ENCODE measurements at regions not wholly inside any gene's neighbourhood (a gene's known extent, or its start where the extent isn't known, plus 50 kb on each side); places are given as distances from the start of the nearest gene placed in this dataset.

- Histone ChIP-seq H3K36me3 (ENCODE audit: control insufficient read depth, insufficient read depth, low read length) (no peaks in the 10 kb centered on the region), H3K4me2 (ENCODE audit: insufficient read depth, low read length) (no peak overlapping the region), H3K79me2 (ENCODE audit: control insufficient read depth, insufficient read depth, low read length) (no peaks in the 10 kb centered on the region), H2AFZ (ENCODE audit: low read depth, low read length) (no peak overlapping the region), H3K9me1 (ENCODE audit: control insufficient read depth, insufficient read depth, low read length) (no peaks in the 10 kb centered on the region), H3K27ac (ENCODE audit: extremely low read depth, low read depth, low read length) (no peak overlapping the region), H3K4me3 (no peak overlapping the region), H3K27me3 (ENCODE audit: control insufficient read depth in 2 of 2, insufficient read depth in 2 of 2, low read length in 2 of 2) (no peaks in the 10 kb centered on the region), H3K9me3 (replicated peaks; ENCODE audit: control insufficient read depth, insufficient read depth, low read depth, low read length) (no peaks in the 10 kb centered on the region), H3K4me1 (replicated peaks in 1 of 2; ENCODE audit: control insufficient read depth in 2 of 2, insufficient read depth in 2 of 2, low read length in 2 of 2) (no peaks in the 10 kb centered on the region), H3K9ac (ENCODE audit: insufficient read depth in 1 of 2, low read depth in 2 of 2, low read length in 2 of 2) (no peak overlapping the region), H4K20me1 (replicated peaks; ENCODE audit: control insufficient read depth, insufficient read depth, low read length) (no peaks in the 10 kb centered on the region)
- CTCF ChIA-PET (ENCODE audit: low intra/inter-chr PET ratio), result no interaction called here
- no peak for DNase-seq (ENCODE audit: extremely low read depth in 1 of 4, low spot score in 3 of 4)
- 0% methylated on average over 6 of the region's 6 CpGs for WGBS (ENCODE audit: insufficient coverage, low coverage, missing lambda C conversion rate)
- no peak for FAIRE-seq
- POLR2A ChIA-PET, result no interaction called here
- BruUV-seq (replicated peaks), result no TSS peak
- TF ChIP-seq RCOR1 (IDR thresholded peaks at IDR 0.05; ENCODE audit: borderline replicate concordance in 1 of 2, low read depth in 2 of 2, low read length in 2 of 2), result no peak
- no peak for TF ChIP-seq POLR2G (IDR thresholded peaks at IDR 0.05; ENCODE audit: low read depth, low read length)
- TF ChIP-seq SREBF1 (IDR thresholded peaks at IDR 0.05; ENCODE audit: borderline replicate concordance, low read depth, low read length), result no peak
- no peak for TF ChIP-seq SP2 (IDR thresholded peaks at IDR 0.05; ENCODE audit: extremely low read depth, low read depth, low read length, poor library complexity, severe bottlenecking)
- TF ChIP-seq ZNF584 (CRISPR knock-in tag; IDR thresholded peaks at IDR 0.05; ENCODE audit: low read depth), result no peak
- ATAC-seq, result no peak
- intact Hi-C loops (cut with micrococcal nuclease), result loop anchor here (10.0 kb wide), 2 partner anchors 208 to 288 kb away; no protein-coding TSS in a partner anchor
- in situ Hi-C loops (cut with MboI), result no loop called here
These were observed 250.3 kb downstream of the SEC61B start for GRCh38 chr9:99472240-99472915.

GRCh38 chr9:99472916-99473245 lies 250.8 kb downstream of the SEC61B start:
- FAIRE-seq, result no peak
- no TSS peak for BruUV-seq (replicated peaks)
- no peak overlapping the region for H3K4me2 ChIP-seq (ENCODE audit: insufficient read depth, low read length)
- ChIA-PET POLR2A (interaction anchor here (0.5 kb wide), 1 partner anchor 130 kb away, joined by 3 read pairs; no protein-coding TSS in a partner anchor), CTCF (ENCODE audit: low intra/inter-chr PET ratio) (no interaction called here)
- no peak for DNase-seq (ENCODE audit: extremely low read depth in 1 of 4, low spot score in 3 of 4)
- TF ChIP-seq RBM25 (IDR thresholded peaks at IDR 0.05; ENCODE audit: low read depth, low read length, severe bottlenecking) (peak; percentile 90), FOSL1 (tag; conservative IDR thresholded peaks at IDR 0.05) (no peak)
- no peak overlapping the region for H3K9ac ChIP-seq (ENCODE audit: insufficient read depth in 1 of 2, low read depth in 2 of 2, low read length in 2 of 2)
- no peaks in the 10 kb centered on the region for H3K36me3 ChIP-seq (ENCODE audit: control insufficient read depth, insufficient read depth, low read length)
- ATAC-seq, result no peak
- no peaks in the 10 kb centered on the region for H3K4me1 ChIP-seq (replicated peaks in 1 of 2; ENCODE audit: control insufficient read depth in 2 of 2, insufficient read depth in 2 of 2, low read length in 2 of 2)
- in situ Hi-C loops (cut with MboI) (no loop called here), intact Hi-C loops (cut with micrococcal nuclease) (loop anchor here (10.0 kb wide), 2 partner anchors 208 to 288 kb away; no protein-coding TSS in a partner anchor)
- 0% methylated on average over 1 of the region's 1 CpG for WGBS (ENCODE audit: insufficient coverage, low coverage, missing lambda C conversion rate)
- H3K27me3 ChIP-seq (ENCODE audit: control insufficient read depth in 2 of 2, insufficient read depth in 2 of 2, low read length in 2 of 2), result 0 out of 5 replicates have a peak, but pooled peaks cover 0 to 2% of the 10 kb centered on the region in 2 experiments
- H3K4me3 ChIP-seq, result no peak overlapping the region
- no peak overlapping the region for H2AFZ ChIP-seq (ENCODE audit: low read depth, low read length)
- no peaks in the 10 kb centered on the region for H3K9me1 ChIP-seq (ENCODE audit: control insufficient read depth, insufficient read depth, low read length)
- no peak overlapping the region for H3K27ac ChIP-seq (ENCODE audit: extremely low read depth, low read depth, low read length)
- no peaks in the 10 kb centered on the region for H3K79me2 ChIP-seq (ENCODE audit: control insufficient read depth, insufficient read depth, low read length)
- no peaks in the 10 kb centered on the region for H4K20me1 ChIP-seq (replicated peaks; ENCODE audit: control insufficient read depth, insufficient read depth, low read length)
- no peaks in the 10 kb centered on the region for H3K9me3 ChIP-seq (replicated peaks; ENCODE audit: control insufficient read depth, insufficient read depth, low read depth, low read length)
